HEK293 (cell line): ENCODE measurements at regions not wholly inside any gene's neighbourhood (a gene's known extent, or its start where the extent isn't known, plus 50 kb on each side); places are given as distances from the start of the nearest gene placed in this dataset.

ENCODE experiments used
- HIC1 ChIP-seq: fragments of 450-650 bp; formaldehyde crosslinking; IDR thresholded peaks from 2 replicates; pipeline ENCODE4 v1.5.1; 2016; ENCODE audit warnings: missing biosample characterization, missing genetic modification characterization
- TF ChIP-seq, protein P1 (sequence below): fragments of 450-650 bp; formaldehyde crosslinking; IDR thresholded peaks from 2 replicates; pipeline ENCODE4 v1.5.1; 2016; ENCODE audit warnings: missing biosample characterization, missing genetic modification characterization

GRCh38 chr14:25394356-25394755 is 344.4 kb upstream of the STXBP6 start:
- no peak for TF ChIP-seq HIC1
- TF ChIP-seq, protein P1, sequence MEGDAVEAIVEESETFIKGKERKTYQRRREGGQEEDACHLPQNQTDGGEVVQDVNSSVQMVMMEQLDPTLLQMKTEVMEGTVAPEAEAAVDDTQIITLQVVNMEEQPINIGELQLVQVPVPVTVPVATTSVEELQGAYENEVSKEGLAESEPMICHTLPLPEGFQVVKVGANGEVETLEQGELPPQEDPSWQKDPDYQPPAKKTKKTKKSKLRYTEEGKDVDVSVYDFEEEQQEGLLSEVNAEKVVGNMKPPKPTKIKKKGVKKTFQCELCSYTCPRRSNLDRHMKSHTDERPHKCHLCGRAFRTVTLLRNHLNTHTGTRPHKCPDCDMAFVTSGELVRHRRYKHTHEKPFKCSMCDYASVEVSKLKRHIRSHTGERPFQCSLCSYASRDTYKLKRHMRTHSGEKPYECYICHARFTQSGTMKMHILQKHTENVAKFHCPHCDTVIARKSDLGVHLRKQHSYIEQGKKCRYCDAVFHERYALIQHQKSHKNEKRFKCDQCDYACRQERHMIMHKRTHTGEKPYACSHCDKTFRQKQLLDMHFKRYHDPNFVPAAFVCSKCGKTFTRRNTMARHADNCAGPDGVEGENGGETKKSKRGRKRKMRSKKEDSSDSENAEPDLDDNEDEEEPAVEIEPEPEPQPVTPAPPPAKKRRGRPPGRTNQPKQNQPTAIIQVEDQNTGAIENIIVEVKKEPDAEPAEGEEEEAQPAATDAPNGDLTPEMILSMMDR (tag by site-specific recombination): no peak
